Endothelial cell of umbilical vein (primary cell): ENCODE measurements at regions not wholly inside any gene's neighbourhood (a gene's known extent, or its start where the extent isn't known, plus 50 kb on each side); places are given as distances from the start of the nearest gene placed in this dataset.

ENCODE experiments used
- EZH2 ChIP-seq: IDR thresholded peaks from 2 replicates; pipeline ENCODE4 v1.6.1; 2012; ENCODE audit warnings: borderline replicate concordance, low read depth, mild to moderate bottlenecking, moderate library complexity, low read length, inconsistent platforms; ENCODE audit not compliant: severe bottlenecking
- JUN ChIP-seq: IDR thresholded peaks from 2 replicates; pipeline ENCODE4 v1.6.1; 2011; ENCODE audit warnings: borderline replicate concordance, low read depth; ENCODE audit not compliant: insufficient read length, insufficient read depth
- MYC ChIP-seq: IDR thresholded peaks from one replicate; pipeline ENCODE4 v1.6.1; 2011; ENCODE audit warnings: mild to moderate bottlenecking, low read depth, low read length
- POLR2A ChIP-seq: IDR thresholded peaks from 2 replicates; pipeline ENCODE4 v1.6.1; 2012; ENCODE audit warnings: low read depth, mild to moderate bottlenecking, control low read depth, low read length
- POLR2AphosphoS5 ChIP-seq: IDR thresholded peaks from 2 replicates; pipeline ENCODE4 v1.6.1; 2012; ENCODE audit warnings: low read depth, mild to moderate bottlenecking, control low read depth, low read length, moderate library complexity; ENCODE audit not compliant: insufficient read depth
- TF ChIP-seq, protein P1 (sequence below), 2 donors: IDR thresholded peaks; 1 replicate in 1 of 2; 2 replicates in 1 of 2; pipeline ENCODE4 v1.5.1; 2011; ENCODE audit warnings: low read length in 2 of 2, mild to moderate bottlenecking in 2 of 2, moderate library complexity in 2 of 2, control low read depth in 1 of 2, inconsistent platforms in 1 of 2, low read depth in 1 of 2; ENCODE audit not compliant: insufficient read depth in 1 of 2; ENCODE audit errors: extremely low read depth in 1 of 2

GRCh38 chr3:125767641-125768040, 172.3 kb upstream of the OSBPL11 start:
- TF ChIP-seq, protein P1, sequence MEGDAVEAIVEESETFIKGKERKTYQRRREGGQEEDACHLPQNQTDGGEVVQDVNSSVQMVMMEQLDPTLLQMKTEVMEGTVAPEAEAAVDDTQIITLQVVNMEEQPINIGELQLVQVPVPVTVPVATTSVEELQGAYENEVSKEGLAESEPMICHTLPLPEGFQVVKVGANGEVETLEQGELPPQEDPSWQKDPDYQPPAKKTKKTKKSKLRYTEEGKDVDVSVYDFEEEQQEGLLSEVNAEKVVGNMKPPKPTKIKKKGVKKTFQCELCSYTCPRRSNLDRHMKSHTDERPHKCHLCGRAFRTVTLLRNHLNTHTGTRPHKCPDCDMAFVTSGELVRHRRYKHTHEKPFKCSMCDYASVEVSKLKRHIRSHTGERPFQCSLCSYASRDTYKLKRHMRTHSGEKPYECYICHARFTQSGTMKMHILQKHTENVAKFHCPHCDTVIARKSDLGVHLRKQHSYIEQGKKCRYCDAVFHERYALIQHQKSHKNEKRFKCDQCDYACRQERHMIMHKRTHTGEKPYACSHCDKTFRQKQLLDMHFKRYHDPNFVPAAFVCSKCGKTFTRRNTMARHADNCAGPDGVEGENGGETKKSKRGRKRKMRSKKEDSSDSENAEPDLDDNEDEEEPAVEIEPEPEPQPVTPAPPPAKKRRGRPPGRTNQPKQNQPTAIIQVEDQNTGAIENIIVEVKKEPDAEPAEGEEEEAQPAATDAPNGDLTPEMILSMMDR (IDR thresholded peaks at IDR 0.05; ENCODE audit: extremely low read depth in 1 of 2, insufficient read depth in 1 of 2, low read depth in 1 of 2, low read length in 2 of 2) = no peak
- no peak for TF ChIP-seq POLR2A
- TF ChIP-seq POLR2AphosphoS5 = no peak
- no peak for TF ChIP-seq JUN
- TF ChIP-seq EZH2 = no peak
- TF ChIP-seq MYC = no peak
